ENCODE measurements at regions not wholly inside any gene's neighbourhood (a gene's known extent, or its start where the extent isn't known, plus 50 kb on each side); places are given as distances from the start of the nearest gene placed in this dataset.
"Not testable (repeated sequence)": the region's sequence is repeated elsewhere in the genome, so short reads cannot be mapped to it uniquely, and the experiment has no call there.

- no peak for DNase-seq (ENCODE audit: low read depth in 1 of 2, low spot score in 1 of 2)
These were observed 149.2 kb upstream of the JUN start for GRCh38 chr1:58932859-58933598.

- DNase-seq (ENCODE audit: low read depth in 1 of 2, low spot score in 1 of 2): no peak
These were observed 149.7 kb upstream of the JUN start for GRCh38 chr1:58933599-58933926.

- no peak for DNase-seq (ENCODE audit: low read depth in 1 of 2, low spot score in 1 of 2)
These were observed 150.9 kb upstream of the JUN start for GRCh38 chr1:58934706-58935105.

GRCh38 chr1:58936973-58937372, 153.1 kb upstream of the JUN start:
- DNase-seq (ENCODE audit: low read depth in 1 of 2, low spot score in 1 of 2): no peak

GRCh38 chr1:58939146-58939545, 155.3 kb upstream of the JUN start:
- no peak for DNase-seq (ENCODE audit: low read depth in 1 of 2, low spot score in 1 of 2)

GRCh38 chr1:58939666-58940370, 156.0 kb upstream of the JUN start:
- no peak for DNase-seq (ENCODE audit: low read depth in 1 of 2, low spot score in 1 of 2)

GRCh38 chr1:58941471-58942289, 157.8 kb upstream of the JUN start:
- DNase-seq (ENCODE audit: low read depth in 1 of 2, low spot score in 1 of 2): no peak

GRCh38 chr1:58942759-58943191, 158.9 kb upstream of the JUN start:
- DNase-seq (ENCODE audit: low read depth in 1 of 2, low spot score in 1 of 2): no peak

- DNase-seq (ENCODE audit: low read depth in 1 of 2, low spot score in 1 of 2): no peak
These were observed 159.9 kb upstream of the JUN start for GRCh38 chr1:58943776-58944175.

- no peak for DNase-seq (ENCODE audit: low read depth in 1 of 2, low spot score in 1 of 2)
These were observed 160.6 kb upstream of the JUN start for GRCh38 chr1:58944439-58944838.

GRCh38 chr1:58946390-58946789, 162.5 kb upstream of the JUN start:
- DNase-seq (ENCODE audit: low read depth in 1 of 2, low spot score in 1 of 2): no peak

GRCh38 chr1:58948671-58949070, 164.8 kb upstream of the JUN start:
- no peak for DNase-seq (ENCODE audit: low read depth in 1 of 2, low spot score in 1 of 2)

- no peak for DNase-seq (ENCODE audit: low read depth in 1 of 2, low spot score in 1 of 2)
These were observed 165.8 kb upstream of the JUN start for GRCh38 chr1:58949551-58950220.

- no peak for DNase-seq (ENCODE audit: low read depth in 1 of 2, low spot score in 1 of 2)
These were observed 167.1 kb upstream of the JUN start for GRCh38 chr1:58950897-58951296.

GRCh38 chr1:58953951-58954350, 170.1 kb upstream of the JUN start:
- not testable (repeated sequence) for DNase-seq (ENCODE audit: low read depth in 1 of 2, low spot score in 1 of 2)

- DNase-seq (ENCODE audit: low read depth in 1 of 2, low spot score in 1 of 2): not testable (repeated sequence)
These were observed 179.4 kb upstream of the JUN start for GRCh38 chr1:58963287-58963686.

GRCh38 chr1:58964428-58964827, 180.6 kb upstream of the JUN start:
- DNase-seq (ENCODE audit: low read depth in 1 of 2, low spot score in 1 of 2): no peak

- DNase-seq (ENCODE audit: low read depth in 1 of 2, low spot score in 1 of 2): no peak
These were observed 181.0 kb upstream of the JUN start for GRCh38 chr1:58964880-58965279.

GRCh38 chr1:58966103-58966916, 182.5 kb upstream of the JUN start:
- no peak for DNase-seq (ENCODE audit: low read depth in 1 of 2, low spot score in 1 of 2)

GRCh38 chr1:58966917-58967740, 183.3 kb upstream of the JUN start:
- DNase-seq (ENCODE audit: low read depth in 1 of 2, low spot score in 1 of 2): no peak

All from stimulated activated CD4-positive, alpha-beta T cell treated with anti-CD3 and anti-CD28 coated beads, Interleukin-15, amount 100 ng/mL, for 1 hour (primary cell).